ENCODE measurements at regions not wholly inside any gene's neighbourhood (a gene's known extent, or its start where the extent isn't known, plus 50 kb on each side); places are given as distances from the start of the nearest gene placed in this dataset.

DNA sequence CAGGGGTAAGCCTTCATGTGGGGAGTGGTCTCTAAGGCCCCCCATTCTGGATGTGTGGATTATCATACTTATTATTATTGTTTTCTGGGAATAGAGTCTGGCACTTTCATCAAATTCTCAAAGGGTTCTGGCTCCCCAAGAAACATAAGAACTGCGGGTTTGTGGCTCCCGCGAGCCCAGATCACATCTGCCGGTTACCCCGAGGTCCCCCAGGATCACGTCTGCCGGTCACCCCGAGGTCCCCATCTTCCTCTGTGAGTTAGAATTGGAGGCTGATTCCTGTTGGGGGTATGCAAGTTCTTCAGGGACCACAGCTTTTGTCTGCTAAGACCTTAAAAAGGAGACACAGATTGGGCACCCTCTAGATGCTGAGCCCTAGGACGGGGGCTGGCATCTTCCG, 116.7 kb upstream of the FRMD1 start:
- no peak for TF ChIP-seq CTCF (IDR thresholded peaks at IDR 0.05)
- ATAC-seq (no peak), DNase-seq (no peak)
- Histone ChIP-seq H3K4me1 (no peaks in the 10 kb centered on the region), H3K27ac (no peak overlapping the region), H3K27me3 (ENCODE audit: insufficient read depth in 3 of 3, low read length in 2 of 3) (peaks cover 0 to 19% (median 7%) of the 10 kb centered on the region in 3 donors), H3K9me3 (no peaks in the 10 kb centered on the region), H3K4me3 (no peak overlapping the region), H3K36me3 (ENCODE audit: insufficient read depth in 1 of 2, low read depth in 1 of 2) (no peaks in the 10 kb centered on the region)
- intact Hi-C loops (cut with DNase I): no loop called here
- 78 to 87% (median 84%) methylated on average over 10 of the region's 10 CpGs for WGBS, 3 donors

DNA sequence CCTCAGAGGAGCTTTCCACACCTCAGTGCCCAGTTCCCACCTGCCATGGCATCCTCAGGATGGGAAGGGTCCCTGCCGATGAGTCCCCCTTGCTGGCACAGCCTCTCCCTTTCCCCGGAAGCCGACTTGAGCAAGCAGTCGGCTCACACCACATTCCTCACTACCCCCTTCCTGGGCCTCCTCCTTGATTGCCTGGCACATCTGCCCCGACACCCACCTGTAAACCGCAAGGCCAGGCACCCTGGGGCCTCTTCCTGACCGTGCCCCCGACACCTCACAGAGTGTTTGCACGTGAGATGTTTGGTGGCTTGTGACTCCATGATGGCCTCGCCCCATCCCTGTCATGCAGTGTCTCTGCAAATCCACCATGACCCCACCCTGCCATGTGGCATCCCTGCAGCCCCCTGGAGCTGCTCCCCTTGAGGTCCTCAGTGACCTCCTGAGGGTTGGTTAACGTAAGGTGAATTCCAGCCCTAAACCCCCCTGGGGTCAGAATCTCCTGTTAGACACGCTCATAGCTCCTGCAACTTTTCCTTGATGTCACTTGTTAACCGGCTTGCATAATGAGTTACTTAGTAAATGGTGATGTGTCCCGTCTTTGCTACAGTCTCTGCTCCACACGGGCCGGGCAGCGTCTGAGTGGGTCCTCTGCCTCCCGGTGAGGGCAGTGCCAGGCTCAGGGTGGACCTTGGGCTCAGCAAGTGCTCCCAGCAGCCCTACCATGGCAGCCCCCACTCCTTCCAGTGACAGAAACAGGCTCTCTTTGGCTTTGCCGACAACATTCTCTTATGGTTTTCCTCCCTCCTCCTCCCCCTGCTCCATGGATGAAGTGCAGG, 115.9 kb upstream of the FRMD1 start:
- Histone ChIP-seq H3K27me3 (ENCODE audit: insufficient read depth in 3 of 3, low read length in 2 of 3) (peaks cover 0 to 19% (median 7%) of the 10 kb centered on the region in 3 donors), H3K27ac (no peak overlapping the region), H3K4me3 (no peak overlapping the region), H3K4me1 (no peaks in the 10 kb centered on the region), H3K9me3 (no peaks in the 10 kb centered on the region), H3K36me3 (ENCODE audit: insufficient read depth in 1 of 2, low read depth in 1 of 2) (no peaks in the 10 kb centered on the region)
- 73 to 83% (median 82%) methylated on average over 19 of the region's 19 CpGs for WGBS, 3 donors
- no peak for TF ChIP-seq CTCF (IDR thresholded peaks at IDR 0.05)
- no peak for ATAC-seq
- intact Hi-C loops (cut with DNase I): no loop called here
- no peak for DNase-seq

- ATAC-seq: no peak
- Histone ChIP-seq H3K27ac (no peak overlapping the region), H3K4me3 (no peak overlapping the region), H3K4me1 (no peaks in the 10 kb centered on the region), H3K36me3 (ENCODE audit: insufficient read depth in 1 of 2, low read depth in 1 of 2) (no peaks in the 10 kb centered on the region), H3K27me3 (ENCODE audit: insufficient read depth in 3 of 3, low read length in 2 of 3) (peaks cover 0 to 19% (median 7%) of the 10 kb centered on the region in 3 donors), H3K9me3 (no peaks in the 10 kb centered on the region)
- WGBS, 3 donors: 79 to 84% (median 83%) methylated on average over 39 to 42 of the region's 42 CpGs
- DNase-seq: no peak
- no peak for TF ChIP-seq CTCF (IDR thresholded peaks at IDR 0.05)
- intact Hi-C loops (cut with DNase I): no loop called here
These were observed 115.1 kb upstream of the FRMD1 start for GRCh38 chr6:168193816-168194721.

- TF ChIP-seq CTCF (IDR thresholded peaks at IDR 0.05): no peak
- no peaks in the 10 kb centered on the region for H3K4me1 ChIP-seq
- no peaks in the 10 kb centered on the region for H3K9me3 ChIP-seq
- H3K27ac ChIP-seq: no peak overlapping the region
- H3K4me3 ChIP-seq: no peak overlapping the region
- H3K36me3 ChIP-seq (ENCODE audit: insufficient read depth in 1 of 2, low read depth in 1 of 2): no peaks in the 10 kb centered on the region
- peaks cover 0 to 17% (median 7%) of the 10 kb centered on the region in 3 donors for H3K27me3 ChIP-seq (ENCODE audit: insufficient read depth in 3 of 3, low read length in 2 of 3)
- ATAC-seq (no peak), DNase-seq (no peak)
- WGBS, 3 donors: 90 to 91% (median 91%) methylated on average over 44 to 47 of the region's 47 CpGs
- intact Hi-C loops (cut with DNase I): no loop called here
These were observed 114.1 kb upstream of the FRMD1 start for GRCh38 chr6:168192901-168193815.
